ENCODE measurements at regions not wholly inside any gene's neighbourhood (a gene's known extent, or its start where the extent isn't known, plus 50 kb on each side); places are given as distances from the start of the nearest gene placed in this dataset.

DNA sequence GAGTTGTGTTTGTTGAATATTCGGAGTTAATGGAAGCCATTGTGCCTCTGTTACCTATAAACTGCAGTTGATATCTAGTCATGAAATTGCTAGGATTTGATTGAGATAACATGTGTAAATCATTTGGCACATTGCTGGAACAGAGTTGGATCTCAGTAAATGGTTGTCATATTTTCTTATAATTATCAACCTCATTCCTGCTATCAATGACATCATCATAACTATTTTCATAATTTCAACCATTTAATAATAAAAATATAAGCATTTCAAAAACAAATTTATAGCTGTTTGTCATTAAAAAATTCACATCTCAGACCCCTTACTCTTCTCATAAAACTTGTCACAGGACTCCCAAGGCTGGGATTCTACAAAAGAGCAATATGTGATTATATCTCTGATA, 133.4 kb downstream of the PTGER3 start:
- TF ChIP-seq FOXK2 (IDR thresholded peaks at IDR 0.05) (no peak), L3MBTL2 (conservative IDR thresholded peaks at IDR 0.05) (no peak), SP1 (IDR thresholded peaks at IDR 0.05) (no peak), FOXM1 (IDR thresholded peaks at IDR 0.05; ENCODE audit: borderline replicate concordance) (no peak), FOXA1 (IDR thresholded peaks at IDR 0.05) (no peak), BHLHE40 (IDR thresholded peaks at IDR 0.05; ENCODE audit: borderline replicate concordance) (no peak), NFRKB (IDR thresholded peaks at IDR 0.05) (no peak), ELF4 (IDR thresholded peaks at IDR 0.05) (no peak)

Measured in HEK293T (cell line).